ENCODE measurements at regions not wholly inside any gene's neighbourhood (a gene's known extent, or its start where the extent isn't known, plus 50 kb on each side); places are given as distances from the start of the nearest gene placed in this dataset.

DNA sequence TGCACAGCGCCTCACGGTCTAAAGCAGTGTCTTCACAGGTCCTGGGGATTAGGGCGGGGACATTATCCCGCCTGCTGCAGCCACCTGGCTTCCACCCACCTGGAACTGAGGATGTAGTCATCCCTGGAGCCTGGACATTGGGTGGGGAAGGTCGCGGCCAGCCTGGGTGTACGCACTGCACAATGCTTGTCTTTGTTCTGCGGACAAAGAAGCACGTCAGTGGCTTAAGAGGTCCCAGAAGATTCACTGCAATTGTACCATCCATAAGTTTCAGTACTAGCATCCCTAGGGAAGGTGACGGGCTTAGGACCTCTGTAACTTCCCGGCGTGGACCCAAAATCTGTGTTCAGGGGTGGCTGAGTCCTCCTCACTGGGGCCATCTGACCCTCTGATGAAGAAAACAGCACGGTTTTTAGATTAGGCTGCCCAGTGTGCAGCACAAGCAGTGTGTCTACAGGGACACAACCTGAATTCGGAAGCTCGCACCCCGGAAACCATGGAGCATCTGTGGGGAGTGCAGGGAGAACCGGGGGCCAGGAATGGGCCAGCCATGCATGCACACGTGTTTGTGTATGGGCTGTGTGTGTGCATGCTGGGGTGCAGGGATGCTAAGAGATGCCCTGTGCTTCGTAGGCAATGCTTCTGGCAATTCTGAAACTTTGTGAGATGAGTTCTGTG is 342.6 kb upstream of the B3GAT1 start:
- H3K4me1 ChIP-seq (ENCODE audit: insufficient read depth, low read length), result no peaks in the 10 kb centered on the region

GRCh38 chr11:134753771-134754520 is 341.9 kb upstream of the B3GAT1 start:
- H3K4me1 ChIP-seq (ENCODE audit: insufficient read depth, low read length), result no peaks in the 10 kb centered on the region
- no peak overlapping the region for H3K9ac ChIP-seq (ENCODE audit: low read depth, low read length)
- H3K9me3 ChIP-seq (ENCODE audit: control insufficient read depth, insufficient read depth, low read length), result no peaks in the 10 kb centered on the region; the same call in 1 of the 2 replicates
- no peaks in the 10 kb centered on the region for H3K36me3 ChIP-seq (ENCODE audit: insufficient read depth, low read length)

More for the DNA sequence above, 342.6 kb upstream of the B3GAT1 start:
- Histone ChIP-seq H3K9me3 (ENCODE audit: control insufficient read depth, insufficient read depth, low read length) (no peaks in the 10 kb centered on the region; the same call in 1 of the 2 replicates), H3K9ac (ENCODE audit: low read depth, low read length) (no peak overlapping the region), H3K36me3 (ENCODE audit: insufficient read depth, low read length) (no peaks in the 10 kb centered on the region)

- Histone ChIP-seq H3K9ac (ENCODE audit: low read depth, low read length) (no peak overlapping the region), H3K36me3 (ENCODE audit: insufficient read depth, low read length) (no peaks in the 10 kb centered on the region), H3K9me3 (ENCODE audit: control insufficient read depth, insufficient read depth, low read length) (peaks cover under 1% of the 10 kb centered on the region), H3K4me1 (ENCODE audit: insufficient read depth, low read length) (no peaks in the 10 kb centered on the region)
Measured at GRCh38 chr11:134752964-134753770, 341.1 kb upstream of the B3GAT1 start.

GRCh38 chr11:134752526-134752925 is 340.5 kb upstream of the B3GAT1 start:
- no peak overlapping the region for H3K9ac ChIP-seq (ENCODE audit: low read depth, low read length)
- peaks cover 4% of the 10 kb centered on the region for H3K9me3 ChIP-seq (ENCODE audit: control insufficient read depth, insufficient read depth, low read length)

DNA sequence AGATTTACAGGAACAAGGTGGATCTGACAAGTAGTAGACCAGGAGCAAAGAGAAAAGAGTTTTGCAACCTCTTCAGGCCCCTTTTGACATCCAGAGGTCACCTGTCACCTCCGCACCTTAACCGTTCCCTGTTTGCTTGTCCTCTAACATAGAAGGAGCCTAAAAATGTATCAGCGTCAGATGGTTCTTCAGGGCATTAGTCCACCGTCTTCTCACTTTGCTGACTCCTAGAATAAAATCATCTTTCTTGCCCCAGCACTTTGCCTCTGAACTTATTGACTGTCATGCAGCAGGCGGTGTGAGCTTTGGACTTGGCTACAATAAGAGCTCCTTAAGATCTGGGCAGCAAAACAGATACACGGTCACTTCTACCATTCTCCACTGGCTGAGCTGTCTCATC is 339.7 kb upstream of the B3GAT1 start:
- Histone ChIP-seq H3K9me3 (ENCODE audit: control insufficient read depth, insufficient read depth, low read length) (peaks cover 4% of the 10 kb centered on the region), H3K9ac (ENCODE audit: low read depth, low read length) (no peak overlapping the region), H3K4me1 (ENCODE audit: insufficient read depth, low read length) (no peaks in the 10 kb centered on the region), H3K36me3 (ENCODE audit: insufficient read depth, low read length) (no peaks in the 10 kb centered on the region)

More at GRCh38 chr11:134752526-134752925, 340.5 kb upstream of the B3GAT1 start:
- Histone ChIP-seq H3K4me1 (ENCODE audit: insufficient read depth, low read length) (no peaks in the 10 kb centered on the region), H3K36me3 (ENCODE audit: insufficient read depth, low read length) (no peaks in the 10 kb centered on the region)

GRCh38 chr11:134751031-134751585 is 339.1 kb upstream of the B3GAT1 start:
- H3K4me1 ChIP-seq (ENCODE audit: insufficient read depth, low read length), result no peaks in the 10 kb centered on the region
- peaks cover 4% of the 10 kb centered on the region for H3K9me3 ChIP-seq (ENCODE audit: control insufficient read depth, insufficient read depth, low read length)
- H3K36me3 ChIP-seq (ENCODE audit: insufficient read depth, low read length), result no peaks in the 10 kb centered on the region
- H3K9ac ChIP-seq (ENCODE audit: low read depth, low read length), result no peak overlapping the region

- Histone ChIP-seq H3K36me3 (ENCODE audit: insufficient read depth, low read length) (no peaks in the 10 kb centered on the region), H3K9me3 (ENCODE audit: control insufficient read depth, insufficient read depth, low read length) (peaks cover 4% of the 10 kb centered on the region), H3K9ac (ENCODE audit: low read depth, low read length) (no peak overlapping the region), H3K4me1 (ENCODE audit: insufficient read depth, low read length) (no peaks in the 10 kb centered on the region)
Measured at GRCh38 chr11:134750619-134751018, 338.6 kb upstream of the B3GAT1 start.

DNA sequence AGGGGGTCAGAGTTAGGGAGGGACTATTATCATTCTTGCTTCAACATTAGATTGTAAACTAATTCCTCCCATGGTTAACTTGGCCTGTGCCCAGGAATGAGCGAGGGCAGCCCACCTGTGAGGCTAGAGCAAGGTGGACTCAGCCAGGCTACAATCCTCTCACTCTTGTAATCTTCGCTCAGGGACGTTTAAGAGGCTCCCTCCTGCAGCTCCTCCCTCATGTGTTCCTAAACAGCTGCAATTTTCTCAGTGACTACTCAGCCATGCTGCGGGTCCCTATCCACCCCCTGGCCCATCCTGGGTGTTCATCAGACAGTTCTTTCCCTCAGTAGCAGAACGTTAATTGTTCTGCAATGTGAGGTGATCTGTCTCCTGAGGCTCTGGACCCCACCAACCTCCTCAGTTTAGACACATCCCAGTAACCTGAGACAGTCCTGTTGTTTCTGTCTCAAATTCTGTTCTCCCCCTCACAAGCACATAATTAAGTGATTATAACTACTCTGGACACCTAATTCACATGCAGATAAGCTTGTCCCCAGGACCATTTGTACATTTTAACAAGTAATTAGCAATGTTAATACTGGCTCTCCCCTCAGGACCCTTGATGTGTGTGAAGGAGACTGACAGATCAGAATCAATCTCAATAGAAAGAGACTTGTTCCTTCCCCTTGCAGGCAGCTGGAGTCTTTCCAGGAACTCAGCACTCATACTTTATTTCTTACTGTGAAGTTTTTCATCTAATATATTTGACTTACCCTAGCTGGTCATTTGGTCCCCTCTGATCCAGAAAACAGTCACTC is 337.2 kb upstream of the B3GAT1 start:
- Histone ChIP-seq H3K9ac (ENCODE audit: low read depth, low read length) (no peak overlapping the region), H3K9me3 (ENCODE audit: control insufficient read depth, insufficient read depth, low read length) (peaks cover 4% of the 10 kb centered on the region), H3K36me3 (ENCODE audit: insufficient read depth, low read length) (no peaks in the 10 kb centered on the region), H3K4me1 (ENCODE audit: insufficient read depth, low read length) (no peaks in the 10 kb centered on the region)

DNA sequence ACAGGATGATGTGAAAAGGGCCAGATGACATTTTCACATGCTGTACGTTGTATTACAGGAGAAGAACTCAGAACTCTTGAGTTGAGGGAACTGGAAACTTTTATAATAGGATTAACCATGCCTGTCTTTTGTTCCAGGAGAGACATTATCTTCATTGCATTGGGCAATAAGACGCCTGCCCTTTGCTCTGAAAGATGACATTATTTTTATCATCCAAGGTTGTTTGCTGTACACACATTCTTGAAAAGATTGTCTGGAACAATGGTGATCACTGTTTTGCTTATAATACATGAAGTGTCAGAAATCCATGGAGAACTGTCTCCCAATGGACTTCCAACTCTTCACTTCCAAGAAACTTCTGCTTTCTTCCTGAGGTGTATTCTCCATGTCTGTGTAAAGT is 334.6 kb upstream of the B3GAT1 start:
- no peaks in the 10 kb centered on the region for H3K36me3 ChIP-seq (ENCODE audit: insufficient read depth, low read length)
- no peaks in the 10 kb centered on the region for H3K4me1 ChIP-seq (ENCODE audit: insufficient read depth, low read length)
- peaks cover 4% of the 10 kb centered on the region for H3K9me3 ChIP-seq (ENCODE audit: control insufficient read depth, insufficient read depth, low read length)
- H3K9ac ChIP-seq (ENCODE audit: low read depth, low read length), result no peak overlapping the region

- no peaks in the 10 kb centered on the region for H3K4me1 ChIP-seq (ENCODE audit: insufficient read depth, low read length)
- peaks cover 4% of the 10 kb centered on the region for H3K9me3 ChIP-seq (ENCODE audit: control insufficient read depth, insufficient read depth, low read length)
- no peaks in the 10 kb centered on the region for H3K36me3 ChIP-seq (ENCODE audit: insufficient read depth, low read length)
- no peak overlapping the region for H3K9ac ChIP-seq (ENCODE audit: low read depth, low read length)
Measured at GRCh38 chr11:134745456-134745855, 333.4 kb upstream of the B3GAT1 start.

DNA sequence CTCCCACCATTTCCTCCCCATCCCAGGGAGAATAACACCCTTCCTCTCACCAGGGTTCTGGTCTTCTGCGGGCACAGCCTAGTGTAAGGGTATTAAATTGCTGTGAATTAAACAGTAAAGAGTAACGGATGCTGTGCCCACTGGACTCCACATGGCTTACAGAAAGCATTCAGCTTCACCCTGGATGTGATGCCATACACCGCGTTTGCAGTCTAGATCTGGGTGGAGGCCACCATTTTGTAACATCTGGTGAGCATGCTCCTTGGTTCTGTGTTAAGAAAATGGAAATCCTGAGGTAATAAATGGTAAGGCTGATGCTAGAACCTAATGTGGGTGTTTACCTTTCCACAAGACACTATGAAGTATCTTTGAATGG is 331.8 kb upstream of the B3GAT1 start:
- Histone ChIP-seq H3K9ac (ENCODE audit: low read depth, low read length) (no peak overlapping the region), H3K4me1 (ENCODE audit: insufficient read depth, low read length) (no peaks in the 10 kb centered on the region), H3K36me3 (ENCODE audit: insufficient read depth, low read length) (no peaks in the 10 kb centered on the region), H3K9me3 (ENCODE audit: control insufficient read depth, insufficient read depth, low read length) (peaks cover 4% of the 10 kb centered on the region)

- Histone ChIP-seq H3K36me3 (ENCODE audit: insufficient read depth, low read length) (no peaks in the 10 kb centered on the region), H3K9ac (ENCODE audit: low read depth, low read length) (no peak overlapping the region), H3K4me1 (ENCODE audit: insufficient read depth, low read length) (no peaks in the 10 kb centered on the region), H3K9me3 (ENCODE audit: control insufficient read depth, insufficient read depth, low read length) (peaks cover 3% of the 10 kb centered on the region)
Measured at GRCh38 chr11:134742956-134743819, 331.1 kb upstream of the B3GAT1 start.

DNA sequence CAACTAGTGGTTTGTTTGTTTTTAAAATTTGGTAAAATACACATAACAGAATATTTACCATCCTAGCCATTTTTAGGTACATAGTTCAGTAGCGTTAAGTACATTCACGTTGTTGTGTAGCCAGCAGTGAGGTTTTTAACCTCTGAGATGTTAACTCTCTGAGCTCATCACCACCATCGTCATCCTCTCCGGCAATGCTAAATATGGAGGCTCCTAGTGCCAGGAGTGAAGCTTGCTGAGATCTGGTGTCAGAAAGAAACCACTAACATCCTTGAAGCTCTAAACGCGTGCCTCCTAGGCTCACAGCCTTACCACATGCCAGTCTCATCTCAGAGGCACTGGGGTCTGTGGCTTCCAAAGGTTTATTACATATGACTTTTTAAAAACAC is 330.2 kb upstream of the B3GAT1 start:
- Histone ChIP-seq H3K9ac (ENCODE audit: low read depth, low read length) (no peak overlapping the region), H3K4me1 (ENCODE audit: insufficient read depth, low read length) (no peaks in the 10 kb centered on the region), H3K9me3 (ENCODE audit: control insufficient read depth, insufficient read depth, low read length) (no peaks in the 10 kb centered on the region; the same call in 1 of the 2 replicates), H3K36me3 (ENCODE audit: insufficient read depth, low read length) (no peaks in the 10 kb centered on the region)

Data from ES-I3 (cell line).